GM12873 (cell line): ENCODE measurements at regions not wholly inside any gene's neighbourhood (a gene's known extent, or its start where the extent isn't known, plus 50 kb on each side); places are given as distances from the start of the nearest gene placed in this dataset.

ENCODE experiments used
- TF ChIP-seq, protein P1 (sequence below): IDR thresholded peaks from 2 replicates; pipeline ENCODE4 v1.5.1; 2012; ENCODE audit warnings: low read depth, mild to moderate bottlenecking, moderate library complexity, low read length, control low read depth; ENCODE audit not compliant: insufficient read depth; ENCODE audit errors: missing control alignments

DNA sequence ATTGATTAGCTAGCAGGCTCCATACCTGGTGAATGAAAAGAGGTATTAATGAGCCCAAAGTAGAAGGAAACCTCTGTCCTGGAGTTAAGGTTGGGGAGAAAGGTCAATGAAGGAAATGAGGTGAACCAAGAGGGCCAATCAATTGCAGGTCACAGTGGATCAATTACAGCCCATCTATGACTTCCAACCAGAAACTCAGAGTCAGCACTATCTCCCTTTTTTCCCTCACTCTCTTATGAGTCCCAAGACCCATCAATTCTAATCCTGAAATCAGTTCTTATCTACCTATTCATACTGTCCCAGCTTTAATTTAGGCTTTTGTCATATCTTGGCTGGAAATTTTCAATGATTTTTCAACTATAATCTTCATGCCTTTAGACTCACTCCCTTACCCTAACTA, 433.2 kb upstream of the PKN2 start:
- TF ChIP-seq, protein P1, sequence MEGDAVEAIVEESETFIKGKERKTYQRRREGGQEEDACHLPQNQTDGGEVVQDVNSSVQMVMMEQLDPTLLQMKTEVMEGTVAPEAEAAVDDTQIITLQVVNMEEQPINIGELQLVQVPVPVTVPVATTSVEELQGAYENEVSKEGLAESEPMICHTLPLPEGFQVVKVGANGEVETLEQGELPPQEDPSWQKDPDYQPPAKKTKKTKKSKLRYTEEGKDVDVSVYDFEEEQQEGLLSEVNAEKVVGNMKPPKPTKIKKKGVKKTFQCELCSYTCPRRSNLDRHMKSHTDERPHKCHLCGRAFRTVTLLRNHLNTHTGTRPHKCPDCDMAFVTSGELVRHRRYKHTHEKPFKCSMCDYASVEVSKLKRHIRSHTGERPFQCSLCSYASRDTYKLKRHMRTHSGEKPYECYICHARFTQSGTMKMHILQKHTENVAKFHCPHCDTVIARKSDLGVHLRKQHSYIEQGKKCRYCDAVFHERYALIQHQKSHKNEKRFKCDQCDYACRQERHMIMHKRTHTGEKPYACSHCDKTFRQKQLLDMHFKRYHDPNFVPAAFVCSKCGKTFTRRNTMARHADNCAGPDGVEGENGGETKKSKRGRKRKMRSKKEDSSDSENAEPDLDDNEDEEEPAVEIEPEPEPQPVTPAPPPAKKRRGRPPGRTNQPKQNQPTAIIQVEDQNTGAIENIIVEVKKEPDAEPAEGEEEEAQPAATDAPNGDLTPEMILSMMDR: no peak

DNA sequence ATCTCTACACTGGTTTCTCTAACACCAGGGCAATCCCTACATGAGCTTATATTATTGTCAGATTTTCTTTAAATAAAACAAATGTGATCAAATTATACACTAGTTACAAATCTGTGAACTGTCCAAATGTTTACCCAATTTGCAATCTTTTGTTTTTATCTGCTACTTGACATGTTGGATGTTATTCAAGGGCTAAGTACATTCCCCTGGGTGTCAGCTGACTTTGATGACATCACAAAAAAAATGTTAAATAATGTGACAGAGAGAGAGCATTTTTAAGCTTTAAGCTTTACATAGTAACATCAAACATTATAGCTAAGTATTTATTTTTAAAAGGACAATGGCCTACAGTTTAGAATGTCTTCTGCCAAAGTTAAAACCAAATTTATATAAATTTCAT, 431.3 kb upstream of the PKN2 start:
- TF ChIP-seq, protein P1: no peak

DNA sequence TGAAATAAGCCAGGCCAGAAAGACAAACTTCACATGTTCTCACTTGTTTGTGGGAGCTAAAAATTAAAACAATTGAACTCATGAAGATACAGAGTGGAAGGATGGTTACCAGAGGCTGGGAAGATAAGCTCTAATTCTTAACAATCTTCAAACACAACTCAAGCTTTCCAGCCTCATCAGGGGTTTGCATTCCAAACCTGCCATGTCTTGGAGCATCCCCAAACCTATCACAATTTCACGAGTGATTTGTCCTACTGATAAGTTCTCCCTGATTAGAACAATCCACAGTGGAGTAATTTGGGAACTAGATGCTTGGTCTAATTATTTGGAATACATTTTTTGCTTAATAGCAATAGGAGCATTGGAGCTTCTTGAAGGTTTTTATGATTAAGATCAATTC, 418.5 kb upstream of the PKN2 start:
- TF ChIP-seq, protein P1: no peak

DNA sequence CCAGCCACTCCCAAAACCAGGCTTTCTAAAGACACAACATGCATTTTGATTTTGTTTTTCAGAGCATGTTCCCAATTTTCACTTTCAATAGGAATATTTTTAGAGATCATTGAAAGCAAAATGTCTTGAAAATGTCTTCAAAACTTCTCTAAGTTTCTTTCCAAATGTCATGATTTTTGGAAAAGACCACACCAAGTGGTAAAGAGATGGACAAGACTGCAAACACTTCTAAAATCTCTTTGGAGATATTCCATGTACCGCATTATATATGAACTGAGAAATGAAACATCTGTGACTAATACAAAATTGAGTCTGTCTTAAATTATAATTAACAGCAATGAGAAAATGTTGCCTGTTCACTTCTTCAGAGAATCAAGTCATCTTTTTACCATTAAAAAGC, 418.0 kb upstream of the PKN2 start:
- TF ChIP-seq, protein P1: no peak

DNA sequence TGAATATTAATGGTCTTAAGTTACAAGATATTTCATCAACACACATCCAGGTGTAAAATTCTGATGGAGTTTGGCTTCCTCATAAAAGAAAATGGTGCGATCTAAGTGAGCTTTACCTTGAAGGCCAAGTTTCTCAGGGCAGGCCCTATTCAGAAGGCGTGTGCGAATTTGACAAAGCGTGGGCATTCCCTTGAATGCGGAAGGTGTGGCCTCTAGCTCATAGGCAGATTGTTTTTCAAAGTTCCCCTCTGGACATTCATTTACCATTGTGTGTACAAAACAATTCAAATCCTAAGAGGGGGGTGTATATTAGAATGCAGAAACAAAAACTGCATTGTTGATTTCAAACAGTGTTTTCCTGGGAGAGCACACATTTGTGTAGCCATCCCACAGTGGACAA, 411.9 kb upstream of the PKN2 start:
- TF ChIP-seq, protein P1: no peak

DNA sequence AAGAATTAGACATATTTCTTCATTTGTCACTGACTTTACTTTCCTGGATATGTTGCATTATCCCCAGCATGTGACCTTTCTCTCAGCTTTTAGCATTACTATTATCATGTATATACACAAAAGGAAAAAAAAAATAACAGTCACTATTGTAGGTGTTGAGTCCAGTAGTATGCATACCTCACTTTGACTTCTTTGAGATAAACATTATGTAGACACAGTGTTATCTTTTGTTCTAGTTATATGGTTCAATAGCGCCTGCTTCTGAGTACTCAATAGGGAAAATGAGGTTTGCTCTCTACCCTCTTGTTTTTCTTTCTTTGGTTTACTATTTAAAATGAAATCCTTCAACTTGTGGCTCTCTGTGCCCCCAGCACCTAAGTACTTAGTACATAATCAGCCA, 409.6 kb upstream of the PKN2 start:
- TF ChIP-seq, protein P1: no peak

DNA sequence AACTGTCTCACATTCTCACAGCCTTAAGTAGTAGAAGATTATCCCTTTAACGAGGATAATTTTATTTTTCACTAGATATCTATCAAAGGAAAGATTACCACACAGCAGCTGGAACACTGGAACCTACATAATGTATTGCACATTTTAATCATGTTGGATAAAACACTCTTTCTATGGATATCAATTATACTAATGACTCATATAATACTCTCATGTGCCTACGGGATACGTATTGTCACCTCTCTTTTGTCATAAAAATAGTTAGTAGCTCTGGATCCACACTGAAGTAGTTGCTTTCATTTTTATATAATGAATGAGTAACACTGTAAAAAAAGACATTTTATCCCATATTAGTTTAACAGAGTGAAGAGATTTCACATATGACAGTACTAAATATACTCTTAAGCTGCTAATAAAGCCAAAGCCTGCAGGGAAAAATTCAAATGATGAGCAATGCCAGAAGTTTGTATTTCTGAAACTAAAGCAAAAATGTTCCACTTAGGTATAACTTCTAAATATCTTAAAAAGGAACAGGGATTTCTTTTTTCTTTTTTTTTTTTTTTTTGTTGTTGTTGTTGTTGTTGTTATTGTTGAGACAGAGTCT, 408.7 kb upstream of the PKN2 start:
- TF ChIP-seq, protein P1: no peak
